Nucleus accumbens (tissue), 56 donors: ENCODE measurements at regions not wholly inside any gene's neighbourhood (a gene's known extent, or its start where the extent isn't known, plus 50 kb on each side); places are given as distances from the start of the nearest gene placed in this dataset.

ENCODE experiments used
- DNase-seq, 56 donors: peaks; one replicate each; lab custom pipeline; 2025; lab: John Stamatoyannopoulos, UW

GRCh38 chr11:28529540-28530410 lies 421.6 kb downstream of the METTL15 start:
- no peak for DNase-seq

GRCh38 chr11:28529046-28529445 lies 420.9 kb downstream of the METTL15 start:
- DNase-seq, result no peak

DNA sequence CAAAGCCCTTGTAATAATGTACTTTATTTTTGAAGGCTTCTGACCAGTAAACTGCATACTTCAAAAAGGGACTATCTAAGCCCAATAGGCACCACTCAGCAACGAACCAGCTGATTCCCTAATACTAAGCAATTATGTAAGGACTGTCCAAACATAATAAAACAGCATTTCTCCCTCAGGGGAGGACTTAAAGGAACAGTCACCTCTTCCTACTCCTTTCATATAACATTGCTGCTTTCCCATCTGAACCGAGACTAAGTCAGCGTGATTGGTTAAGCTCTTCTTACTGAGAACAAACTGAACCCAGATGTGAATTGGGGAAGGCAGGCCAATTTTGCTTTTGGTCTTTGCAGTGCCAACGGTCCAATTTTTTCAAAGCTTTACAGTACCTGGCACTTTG lies 420.0 kb downstream of the METTL15 start:
- no peak for DNase-seq

- no peak for DNase-seq
Measured at GRCh38 chr11:28526406-28526751, 418.2 kb downstream of the METTL15 start.

GRCh38 chr11:28525636-28526405 lies 417.6 kb downstream of the METTL15 start:
- DNase-seq, result no peak

- DNase-seq, result no peak
Measured at GRCh38 chr11:28524098-28524497, 415.9 kb downstream of the METTL15 start.

DNA sequence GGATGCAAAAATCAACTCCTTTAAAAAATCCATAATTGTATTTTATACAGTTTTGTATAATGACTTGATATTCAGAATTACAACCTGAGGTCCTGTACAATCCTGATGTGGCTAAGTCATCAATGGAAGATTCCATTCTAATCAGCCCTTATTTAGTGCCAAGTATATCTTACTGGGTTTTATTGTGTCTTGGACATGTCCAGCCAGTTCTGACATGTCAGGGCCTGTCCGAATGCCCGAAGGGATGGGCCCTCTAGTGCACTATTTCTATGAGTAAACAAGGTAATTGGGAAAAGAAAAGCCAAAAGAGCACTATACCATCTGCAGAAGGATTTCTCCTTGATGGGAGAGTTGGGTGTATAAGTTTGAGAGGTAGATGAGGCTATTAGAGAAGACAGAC lies 412.9 kb downstream of the METTL15 start:
- DNase-seq, result no peak

GRCh38 chr11:28520291-28520690 lies 412.1 kb downstream of the METTL15 start:
- no peak for DNase-seq

DNA sequence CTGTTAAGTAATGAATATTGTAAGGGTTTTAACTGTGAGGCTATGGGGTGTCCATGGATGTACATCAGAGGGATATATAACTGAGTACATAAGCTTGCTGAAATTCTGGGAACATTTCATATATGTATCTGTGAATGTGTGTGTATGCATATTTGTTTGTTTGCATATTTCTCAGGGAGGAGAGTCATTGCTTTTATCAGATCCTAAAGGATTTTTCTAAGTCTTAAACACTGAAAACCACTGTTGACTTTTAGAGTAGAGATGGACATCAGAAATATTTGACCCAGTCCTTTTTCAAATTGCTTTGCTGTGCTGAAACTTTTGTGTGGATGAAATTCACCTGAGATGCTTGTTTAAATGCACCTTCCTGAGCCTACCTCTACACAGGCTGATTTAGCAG lies 410.6 kb downstream of the METTL15 start:
- DNase-seq, result no peak

GRCh38 chr11:28517621-28518020 lies 409.4 kb downstream of the METTL15 start:
- DNase-seq, result no peak

DNA sequence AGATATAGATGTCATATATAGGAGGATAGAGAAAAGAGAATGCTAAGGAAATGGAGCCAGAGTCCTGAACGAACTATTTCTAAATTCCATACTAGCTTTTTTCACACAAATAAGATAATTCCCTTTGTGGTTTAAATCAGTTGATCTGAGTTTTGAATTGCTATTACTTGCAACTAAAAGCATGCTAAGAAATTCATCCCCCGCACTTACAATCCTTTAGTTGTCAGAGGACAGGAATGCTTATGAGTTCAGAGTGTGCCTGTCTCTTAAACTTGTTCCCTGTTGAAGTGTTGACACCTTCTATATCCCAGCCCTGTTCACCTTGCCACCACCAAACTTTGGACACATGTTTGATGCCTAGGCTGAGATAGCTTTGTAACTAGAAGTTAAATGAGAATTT lies 406.2 kb downstream of the METTL15 start:
- DNase-seq, result no peak

DNA sequence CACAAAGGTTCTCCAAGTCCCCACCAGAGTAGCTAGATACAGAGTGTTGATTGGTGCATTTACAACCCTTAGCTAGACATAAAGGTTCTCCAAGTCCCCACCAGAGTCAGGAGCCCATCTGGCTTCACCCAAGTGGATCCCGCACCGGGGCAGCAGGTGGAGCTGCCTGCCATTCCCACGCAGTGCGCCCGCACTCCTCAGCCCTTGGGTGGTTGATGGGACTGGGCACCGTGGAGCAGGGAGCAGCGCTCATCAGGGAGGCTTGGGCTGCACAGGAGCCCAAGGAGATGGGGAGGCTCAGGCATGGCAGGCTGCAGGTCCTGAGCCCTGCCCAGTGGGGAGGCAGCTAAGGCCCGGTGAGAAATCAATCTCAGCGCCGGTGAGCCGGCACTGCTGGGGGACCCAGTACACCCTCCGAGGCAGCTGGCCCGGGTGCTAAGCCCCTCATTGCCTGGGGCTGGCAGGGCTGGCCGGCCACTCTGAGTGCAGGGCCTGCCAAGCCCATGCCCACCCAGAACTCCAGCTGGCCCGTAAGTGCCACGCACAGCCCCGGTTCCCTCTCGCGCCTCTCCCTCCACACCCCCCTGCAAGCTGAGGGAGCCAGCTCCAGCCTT lies 404.1 kb downstream of the METTL15 start:
- DNase-seq, result no peak

DNA sequence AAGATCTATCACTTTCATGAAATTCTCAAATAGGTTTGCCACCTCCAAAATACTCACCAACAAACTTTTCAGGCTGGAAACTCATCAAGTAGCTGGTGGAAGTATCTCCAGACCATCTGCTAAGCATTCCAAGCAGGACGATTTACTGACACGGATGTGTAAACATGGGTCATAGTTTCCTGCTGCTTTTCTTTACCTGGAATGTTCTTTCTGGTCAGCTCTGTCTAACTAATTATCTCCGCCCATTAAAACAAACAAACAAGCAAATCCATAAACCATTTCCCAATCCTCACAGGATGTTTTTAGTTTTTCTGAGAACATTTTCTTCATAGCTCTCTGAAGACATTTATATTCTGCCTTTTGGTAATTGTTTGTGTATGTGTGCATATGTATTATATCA lies 397.0 kb downstream of the METTL15 start:
- no peak for DNase-seq

DNA sequence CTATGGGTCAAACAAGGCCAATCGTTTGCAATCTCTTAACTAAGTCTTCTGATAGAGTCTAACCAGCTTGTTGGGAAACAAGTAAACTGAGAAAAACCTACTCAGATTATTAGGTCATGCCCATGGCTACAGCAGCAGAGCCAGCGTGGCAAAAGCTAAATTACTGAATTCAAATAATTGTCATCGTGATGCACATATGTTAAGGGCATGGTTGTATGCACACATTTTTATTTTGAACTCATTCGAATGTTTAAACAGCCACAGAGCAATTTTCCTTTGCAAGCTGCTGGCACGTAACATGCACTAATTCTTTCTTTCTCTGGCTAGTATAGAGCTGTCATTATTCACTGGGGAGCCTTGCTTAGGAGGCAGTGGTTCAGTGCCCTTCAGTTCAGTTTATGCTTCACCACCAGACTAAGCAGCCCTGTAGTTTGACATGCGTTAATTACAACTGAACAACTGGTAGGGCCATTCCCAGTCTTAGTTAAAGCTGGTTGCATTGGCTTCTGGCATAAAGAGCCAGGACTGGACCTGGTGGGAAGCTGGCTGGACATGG lies 396.4 kb downstream of the METTL15 start:
- DNase-seq, result no peak

- no peak for DNase-seq
Measured at GRCh38 chr11:28495333-28495732, 387.1 kb downstream of the METTL15 start.

DNA sequence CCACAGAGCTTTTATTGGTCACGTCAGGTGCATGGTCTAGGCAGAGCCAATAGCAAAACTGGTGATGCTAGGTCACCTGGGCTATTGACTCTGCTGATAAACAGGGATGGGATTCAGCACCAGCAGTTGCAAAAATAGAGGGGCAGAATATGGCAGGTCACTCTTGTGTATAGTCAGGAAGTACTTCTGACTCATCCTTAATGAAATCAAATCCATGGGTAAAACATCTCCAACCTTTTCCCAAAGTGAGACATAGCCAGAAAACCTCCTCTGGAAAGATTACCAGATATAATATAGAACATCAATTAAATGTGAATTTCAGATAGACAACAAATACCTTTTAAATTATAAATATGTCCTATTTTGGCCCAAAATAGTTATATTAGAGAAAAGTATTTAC lies 383.2 kb downstream of the METTL15 start:
- no peak for DNase-seq

DNA sequence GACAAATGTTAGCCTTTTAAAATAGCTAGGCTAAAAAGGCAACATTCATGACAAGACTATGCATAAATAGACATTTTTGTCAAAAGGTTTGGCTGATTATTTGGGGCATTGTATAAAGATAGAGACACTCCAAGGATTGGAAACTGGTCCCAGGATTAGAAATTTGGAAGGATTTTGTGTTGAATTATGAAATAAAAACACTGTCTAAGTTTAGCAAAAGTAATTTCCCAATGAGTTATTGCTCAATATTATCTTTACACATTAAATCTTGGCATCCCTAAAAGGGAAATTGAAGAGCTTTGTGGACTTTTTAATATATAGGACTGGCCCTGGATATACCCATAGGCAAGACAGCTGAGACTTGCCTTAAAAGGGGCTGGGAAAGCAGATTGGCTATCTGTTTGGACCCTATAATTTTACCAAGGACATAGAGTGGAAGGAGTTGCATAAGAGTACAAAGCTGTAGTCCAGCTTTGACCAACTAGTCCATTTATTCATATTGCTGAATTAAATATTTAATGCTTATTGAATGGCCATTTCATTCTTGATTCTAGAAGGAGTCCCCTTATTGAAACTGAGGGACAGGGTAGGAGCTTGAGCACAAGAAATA lies 382.7 kb downstream of the METTL15 start:
- DNase-seq, result no peak

GRCh38 chr11:28488336-28488735 lies 380.1 kb downstream of the METTL15 start:
- no peak for DNase-seq

GRCh38 chr11:28483072-28483867 lies 375.1 kb downstream of the METTL15 start:
- no peak for DNase-seq

GRCh38 chr11:28482666-28483065 lies 374.5 kb downstream of the METTL15 start:
- no peak for DNase-seq
